ENCODE measurements at regions not wholly inside any gene's neighbourhood (a gene's known extent, or its start where the extent isn't known, plus 50 kb on each side); places are given as distances from the start of the nearest gene placed in this dataset.

GRCh38 chr6:90681863-90682262 lies 95.0 kb upstream of the MAP3K7 start:
- Histone ChIP-seq H3K9ac (ENCODE audit: extremely low read depth, insufficient read length, low read length) (no peak overlapping the region), H3K79me2 (ENCODE audit: insufficient read depth, low read length) (no peaks in the 10 kb centered on the region), H4K5ac (ENCODE audit: insufficient read length, low read depth, low read length) (no peak overlapping the region), H3K27me3 (ENCODE audit: insufficient read depth, low read length) (no peaks in the 10 kb centered on the region), H3K27ac (ENCODE audit: insufficient read length, low read depth, low read length) (no peak overlapping the region), H3K9me3 (ENCODE audit: control insufficient read depth, low read depth, low read length) (no peaks in the 10 kb centered on the region), H3K18ac (ENCODE audit: insufficient read length, low read depth, low read length) (no peak overlapping the region), H3K4me1 (ENCODE audit: insufficient read depth, low read length) (0 out of 2 replicates have a peak, but pooled peaks cover 4% of the 10 kb centered on the region), H2BK20ac (ENCODE audit: low read depth, low read length, poor library complexity, severe bottlenecking) (no peak overlapping the region), H3K4ac (ENCODE audit: low read depth, low read length) (no peak overlapping the region), H2BK15ac (ENCODE audit: low read depth, low read length) (no peak overlapping the region), H4K8ac (replicated peaks; ENCODE audit: insufficient read length, low read depth, low read length) (no peak overlapping the region), H3K14ac (ENCODE audit: insufficient read depth, low read length) (no peak overlapping the region), H2BK120ac (ENCODE audit: low read depth, low read length, poor library complexity, severe bottlenecking) (no peak overlapping the region), H3T11ph (ENCODE audit: low read length) (no peak overlapping the region), H2BK12ac (ENCODE audit: insufficient read length, low read depth, low read length) (no peak overlapping the region), H3K23me2 (ENCODE audit: insufficient read length, low read depth, low read length, poor library complexity, severe bottlenecking) (no peaks in the 10 kb centered on the region), H3K4me2 (ENCODE audit: insufficient read depth, insufficient read length, low read length) (no peak overlapping the region), H4K91ac (ENCODE audit: insufficient read length, low read depth, low read length) (no peak overlapping the region), H3K79me1 (ENCODE audit: insufficient read depth, low read depth, low read length, poor library complexity, severe bottlenecking) (no peaks in the 10 kb centered on the region), H3K56ac (ENCODE audit: insufficient read length, low read depth, low read length) (no peak overlapping the region), H2AFZ (ENCODE audit: low read length) (no peak overlapping the region), H2BK5ac (ENCODE audit: insufficient read length, low read length) (no peak overlapping the region), H2AK5ac (ENCODE audit: insufficient read length, low read length) (no peak overlapping the region), H3K23ac (ENCODE audit: insufficient read length, low read depth, low read length) (no peak overlapping the region), H4K20me1 (ENCODE audit: control insufficient read depth, insufficient read depth, insufficient read length) (no peaks in the 10 kb centered on the region)
- Mint-ChIP-seq H3K4me1 (peaks cover 14 to 16% of the 10 kb centered on the region in 2 experiments), H3K36me3 (ENCODE audit: insufficient read depth in 1 of 3, low read depth in 3 of 3) (no peaks in the 10 kb centered on the region), H3K4me3 (no peak overlapping the region), H3K27ac (no peak overlapping the region), H3K9me3 (no peaks in the 10 kb centered on the region), H3K27me3 (ENCODE audit: low read depth) (no peaks in the 10 kb centered on the region; the same call in 1 of the 2 replicates)
- DNase-seq: no peak
- no CpG with 5 or more reads among the region's 2 CpGs for WGBS (ENCODE audit: extremely low coverage, insufficient read length, low lambda C conversion rate)
- TF ChIP-seq, protein P1, sequence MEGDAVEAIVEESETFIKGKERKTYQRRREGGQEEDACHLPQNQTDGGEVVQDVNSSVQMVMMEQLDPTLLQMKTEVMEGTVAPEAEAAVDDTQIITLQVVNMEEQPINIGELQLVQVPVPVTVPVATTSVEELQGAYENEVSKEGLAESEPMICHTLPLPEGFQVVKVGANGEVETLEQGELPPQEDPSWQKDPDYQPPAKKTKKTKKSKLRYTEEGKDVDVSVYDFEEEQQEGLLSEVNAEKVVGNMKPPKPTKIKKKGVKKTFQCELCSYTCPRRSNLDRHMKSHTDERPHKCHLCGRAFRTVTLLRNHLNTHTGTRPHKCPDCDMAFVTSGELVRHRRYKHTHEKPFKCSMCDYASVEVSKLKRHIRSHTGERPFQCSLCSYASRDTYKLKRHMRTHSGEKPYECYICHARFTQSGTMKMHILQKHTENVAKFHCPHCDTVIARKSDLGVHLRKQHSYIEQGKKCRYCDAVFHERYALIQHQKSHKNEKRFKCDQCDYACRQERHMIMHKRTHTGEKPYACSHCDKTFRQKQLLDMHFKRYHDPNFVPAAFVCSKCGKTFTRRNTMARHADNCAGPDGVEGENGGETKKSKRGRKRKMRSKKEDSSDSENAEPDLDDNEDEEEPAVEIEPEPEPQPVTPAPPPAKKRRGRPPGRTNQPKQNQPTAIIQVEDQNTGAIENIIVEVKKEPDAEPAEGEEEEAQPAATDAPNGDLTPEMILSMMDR (conservative IDR thresholded peaks at IDR 0.05): no peak

Data from H9 (cell line).